ENCODE measurements at regions not wholly inside any gene's neighbourhood (a gene's known extent, or its start where the extent isn't known, plus 50 kb on each side); places are given as distances from the start of the nearest gene placed in this dataset.

DNA sequence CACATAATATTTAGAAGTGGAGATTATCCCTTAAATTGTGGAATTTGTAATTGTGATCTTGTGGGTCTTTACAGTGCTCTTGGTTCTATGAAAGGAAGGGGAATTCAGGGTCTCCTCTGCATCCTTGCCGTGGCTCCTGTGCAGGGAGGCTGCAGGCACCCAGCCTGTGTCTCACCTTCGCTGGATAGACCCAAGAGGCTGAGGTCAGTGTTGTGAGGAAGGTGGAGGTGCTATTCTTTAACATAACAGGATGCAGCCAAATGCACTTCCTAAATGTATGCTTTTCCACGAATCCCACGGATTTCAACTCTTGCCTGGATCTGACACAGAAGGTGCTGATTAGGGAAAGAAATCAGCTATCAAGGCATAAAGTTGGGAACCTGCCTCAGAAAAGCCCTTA lies 69.5 kb downstream of the TMEM18 start:
- DNase-seq (ENCODE audit: low read depth, low spot score), result no peak
- POLR2A ChIA-PET, result no interaction called here
- no peak overlapping the region for H3K4me3 ChIP-seq (ENCODE audit: low read depth, low read length)
- CTCF ChIA-PET, result no interaction called here
- TF ChIP-seq, protein P1, sequence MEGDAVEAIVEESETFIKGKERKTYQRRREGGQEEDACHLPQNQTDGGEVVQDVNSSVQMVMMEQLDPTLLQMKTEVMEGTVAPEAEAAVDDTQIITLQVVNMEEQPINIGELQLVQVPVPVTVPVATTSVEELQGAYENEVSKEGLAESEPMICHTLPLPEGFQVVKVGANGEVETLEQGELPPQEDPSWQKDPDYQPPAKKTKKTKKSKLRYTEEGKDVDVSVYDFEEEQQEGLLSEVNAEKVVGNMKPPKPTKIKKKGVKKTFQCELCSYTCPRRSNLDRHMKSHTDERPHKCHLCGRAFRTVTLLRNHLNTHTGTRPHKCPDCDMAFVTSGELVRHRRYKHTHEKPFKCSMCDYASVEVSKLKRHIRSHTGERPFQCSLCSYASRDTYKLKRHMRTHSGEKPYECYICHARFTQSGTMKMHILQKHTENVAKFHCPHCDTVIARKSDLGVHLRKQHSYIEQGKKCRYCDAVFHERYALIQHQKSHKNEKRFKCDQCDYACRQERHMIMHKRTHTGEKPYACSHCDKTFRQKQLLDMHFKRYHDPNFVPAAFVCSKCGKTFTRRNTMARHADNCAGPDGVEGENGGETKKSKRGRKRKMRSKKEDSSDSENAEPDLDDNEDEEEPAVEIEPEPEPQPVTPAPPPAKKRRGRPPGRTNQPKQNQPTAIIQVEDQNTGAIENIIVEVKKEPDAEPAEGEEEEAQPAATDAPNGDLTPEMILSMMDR (IDR thresholded peaks at IDR 0.05; ENCODE audit: insufficient read depth, low read length, missing control alignments), result no peak

DNA sequence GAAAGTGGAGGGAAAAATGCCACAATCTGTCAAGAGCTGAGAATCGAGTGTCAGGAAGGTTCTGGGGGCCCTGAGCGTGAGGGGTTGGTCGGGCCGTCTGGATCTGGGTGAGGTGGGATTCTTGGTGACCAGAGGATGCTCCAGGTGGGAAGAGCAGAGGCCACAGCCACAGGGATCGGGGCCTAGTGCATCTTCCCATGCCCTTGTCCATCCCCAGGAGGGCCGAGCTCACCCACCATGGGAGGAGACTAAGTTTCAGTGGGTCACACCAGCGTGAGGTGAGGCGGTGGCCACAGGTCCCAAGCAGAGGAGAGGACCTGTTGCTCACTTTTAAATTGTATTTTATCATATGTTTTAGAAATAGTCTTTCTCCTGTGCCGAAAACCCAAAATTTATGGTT lies 70.0 kb downstream of the TMEM18 start:
- CTCF ChIA-PET, result no interaction called here
- POLR2A ChIA-PET, result no interaction called here
- TF ChIP-seq, protein P1 (IDR thresholded peaks at IDR 0.05; ENCODE audit: insufficient read depth, low read length, missing control alignments), result no peak

DNA sequence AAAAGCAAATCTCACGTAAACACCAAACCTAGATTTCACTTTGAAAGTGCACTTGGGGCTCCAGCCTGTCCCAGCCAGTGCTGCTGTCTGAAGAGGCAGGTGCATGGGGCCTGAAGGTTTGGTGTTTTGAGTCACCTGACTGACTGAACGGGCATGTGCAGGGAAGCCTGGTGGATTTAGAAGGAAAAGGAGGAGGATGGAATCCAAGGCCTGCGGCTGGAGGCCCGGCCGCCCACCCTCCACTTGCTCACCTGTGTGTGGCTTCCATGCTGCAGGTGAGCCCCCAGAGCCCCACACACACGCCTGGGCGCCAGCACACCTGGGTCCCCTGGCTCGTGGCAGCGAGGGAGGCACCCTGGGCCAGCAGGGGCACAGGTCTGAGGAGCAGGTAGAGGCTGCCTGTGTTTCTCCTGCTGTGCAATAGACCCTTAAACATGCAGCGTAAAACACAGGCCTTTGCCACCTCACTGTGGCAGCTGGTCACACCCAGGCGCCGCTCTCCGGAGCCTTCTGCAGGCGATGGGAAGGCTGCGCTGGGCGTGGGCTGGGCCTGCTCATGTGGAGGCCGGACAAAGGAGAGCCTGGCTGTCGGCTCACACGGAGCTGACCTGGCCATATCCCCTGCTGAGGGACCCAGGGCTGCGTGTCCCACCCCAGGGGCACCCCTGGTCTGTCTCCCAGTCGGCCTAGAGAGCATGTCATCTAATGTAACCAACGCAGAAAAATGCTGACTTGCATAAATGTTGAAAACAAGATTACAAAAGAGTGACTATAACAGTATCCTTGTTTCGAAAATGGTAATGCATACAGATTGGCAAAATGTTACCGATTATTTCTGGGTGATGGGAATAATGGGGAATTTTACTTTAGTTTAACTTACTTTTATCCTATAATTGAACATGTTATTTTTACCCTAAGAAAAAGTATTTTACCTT lies 71.3 kb downstream of the TMEM18 start:
- CTCF ChIA-PET, result no interaction called here
- H3K4me3 ChIP-seq (ENCODE audit: low read depth, low read length), result no peak overlapping the region
- TF ChIP-seq, protein P1 (IDR thresholded peaks at IDR 0.05; ENCODE audit: insufficient read depth, low read length, missing control alignments), result no peak
- POLR2A ChIA-PET, result no interaction called here
- DNase-seq (ENCODE audit: low read depth, low spot score), result no peak

More for the DNA sequence above, 70.0 kb downstream of the TMEM18 start:
- no peak for DNase-seq (ENCODE audit: low read depth, low spot score)
- H3K4me3 ChIP-seq (ENCODE audit: low read depth, low read length), result no peak overlapping the region

DNA sequence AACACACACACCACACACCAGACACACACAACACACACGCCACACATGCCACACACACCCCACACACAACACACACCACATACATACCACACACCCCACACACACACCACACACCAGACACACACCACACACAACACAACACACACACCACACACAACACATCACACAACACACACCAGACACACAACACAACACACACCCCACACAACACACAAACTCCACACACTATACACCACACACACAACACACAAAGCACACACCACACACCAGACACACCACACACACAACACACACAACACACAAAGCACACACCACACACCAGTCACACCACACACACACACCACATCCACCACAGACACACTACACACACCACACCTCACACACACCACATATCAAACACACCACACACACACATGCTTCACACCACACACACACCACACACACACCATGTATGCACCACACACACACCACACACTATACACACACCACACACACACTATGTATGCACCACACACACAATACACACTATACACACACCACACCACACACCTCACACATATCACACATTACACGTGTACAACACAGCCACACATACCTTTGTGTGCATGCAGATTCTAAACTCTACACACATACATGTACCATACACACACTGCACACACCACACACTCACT lies 72.2 kb downstream of the TMEM18 start:
- CTCF ChIA-PET, result no interaction called here
- H3K4me3 ChIP-seq (ENCODE audit: low read depth, low read length), result no peak overlapping the region
- POLR2A ChIA-PET, result no interaction called here
- TF ChIP-seq, protein P1 (IDR thresholded peaks at IDR 0.05; ENCODE audit: insufficient read depth, low read length, missing control alignments), result no peak
- no peak for DNase-seq (ENCODE audit: low read depth, low spot score)

DNA sequence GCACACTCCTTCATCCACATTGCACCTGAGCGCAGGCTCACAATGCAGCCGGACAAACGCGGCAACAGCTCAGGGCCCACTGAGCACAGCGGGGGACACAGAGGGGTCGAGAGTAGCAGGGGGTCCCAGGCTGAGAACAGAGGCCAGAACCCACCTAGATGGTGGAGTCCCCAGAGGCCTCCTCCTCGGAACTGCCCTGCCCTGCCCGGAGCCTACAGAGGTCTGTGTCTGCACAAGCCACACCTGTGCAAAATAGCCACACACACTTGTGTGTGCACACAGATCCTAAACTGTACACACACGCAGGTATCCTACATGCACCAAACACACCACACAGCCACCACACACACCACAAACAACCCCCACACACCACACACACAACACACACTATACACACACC lies 72.8 kb downstream of the TMEM18 start:
- POLR2A ChIA-PET, result no interaction called here
- TF ChIP-seq, protein P1 (IDR thresholded peaks at IDR 0.05; ENCODE audit: insufficient read depth, low read length, missing control alignments), result no peak

DNA sequence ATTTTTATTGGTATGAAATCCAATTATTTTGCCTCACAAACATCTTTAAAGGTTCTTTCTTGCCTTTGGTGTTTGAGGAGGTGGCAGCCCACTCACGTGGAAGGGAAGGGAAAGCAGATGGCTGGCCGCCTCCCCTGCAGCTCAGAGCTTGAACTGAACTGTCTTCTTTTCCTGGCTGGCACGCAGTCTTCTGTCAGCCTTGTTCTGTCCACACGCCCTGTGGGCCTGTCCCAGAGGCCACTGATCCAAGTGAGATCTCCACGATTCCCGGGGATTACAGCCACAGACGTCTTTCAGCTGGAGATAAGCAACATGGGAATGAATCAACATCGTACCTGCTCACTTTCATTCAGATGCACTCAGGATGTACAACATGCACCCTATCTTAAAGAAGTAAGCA lies 73.3 kb downstream of the TMEM18 start:
- TF ChIP-seq, protein P1 (IDR thresholded peaks at IDR 0.05; ENCODE audit: insufficient read depth, low read length, missing control alignments), result no peak
- ChIA-PET POLR2A (no interaction called here), CTCF (no interaction called here)
- DNase-seq (ENCODE audit: low read depth, low spot score), result no peak
- no peak overlapping the region for H3K4me3 ChIP-seq (ENCODE audit: low read depth, low read length)

More for the DNA sequence above, 72.8 kb downstream of the TMEM18 start:
- no peak overlapping the region for H3K4me3 ChIP-seq (ENCODE audit: low read depth, low read length)
- CTCF ChIA-PET, result no interaction called here
- DNase-seq (ENCODE audit: low read depth, low spot score), result no peak
